NCI-H1930 (cell line): ENCODE measurements at regions not wholly inside any gene's neighbourhood (a gene's known extent, or its start where the extent isn't known, plus 50 kb on each side); places are given as distances from the start of the nearest gene placed in this dataset.

ENCODE experiments used
- DNase-seq, 2 experiments: peaks; one replicate each; lab custom pipeline; 2025; lab: John Stamatoyannopoulos, UW

DNA sequence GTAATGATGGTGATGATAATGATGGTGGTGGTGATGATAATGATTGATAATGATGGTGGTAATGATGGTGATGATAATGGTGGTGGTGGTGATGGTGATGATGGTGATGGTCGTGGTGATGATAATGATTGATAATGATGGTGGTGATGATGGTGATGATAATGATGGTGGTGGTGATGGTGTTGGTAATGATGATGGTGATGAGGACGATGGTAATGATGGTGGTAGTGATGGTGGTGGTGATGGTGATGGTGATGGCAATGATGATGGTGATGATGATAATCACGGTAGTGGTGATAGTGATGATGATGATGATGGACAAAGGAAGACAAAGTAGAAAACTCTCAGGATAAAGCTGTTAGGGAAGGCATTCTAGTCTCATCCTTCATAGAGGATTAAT lies 310.5 kb downstream of the MSX2 start:
- no peak for DNase-seq

DNA sequence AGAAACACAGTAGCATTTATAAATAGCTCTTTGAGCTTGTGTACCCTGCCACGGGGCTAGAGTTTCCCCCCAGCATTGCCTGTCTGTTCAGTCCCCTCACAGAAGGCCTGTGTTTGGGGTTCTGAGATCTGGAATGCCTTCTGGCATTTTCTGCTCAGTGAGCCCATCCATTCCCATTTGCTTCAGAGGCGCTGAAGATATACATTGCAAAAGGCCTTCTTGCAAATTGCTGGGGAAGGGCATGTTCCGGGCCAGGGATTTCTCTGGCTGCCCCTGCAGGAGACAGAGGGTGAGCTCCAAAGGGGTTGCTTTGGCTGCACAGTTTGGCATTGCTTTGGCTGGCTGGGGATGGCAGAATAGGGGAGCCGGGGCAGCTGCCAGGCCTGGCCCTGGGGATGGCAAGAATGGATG lies 308.4 kb downstream of the MSX2 start:
- DNase-seq, result no peak

GRCh38 chr5:175032013-175032412 lies 307.6 kb downstream of the MSX2 start:
- DNase-seq, result no peak

DNA sequence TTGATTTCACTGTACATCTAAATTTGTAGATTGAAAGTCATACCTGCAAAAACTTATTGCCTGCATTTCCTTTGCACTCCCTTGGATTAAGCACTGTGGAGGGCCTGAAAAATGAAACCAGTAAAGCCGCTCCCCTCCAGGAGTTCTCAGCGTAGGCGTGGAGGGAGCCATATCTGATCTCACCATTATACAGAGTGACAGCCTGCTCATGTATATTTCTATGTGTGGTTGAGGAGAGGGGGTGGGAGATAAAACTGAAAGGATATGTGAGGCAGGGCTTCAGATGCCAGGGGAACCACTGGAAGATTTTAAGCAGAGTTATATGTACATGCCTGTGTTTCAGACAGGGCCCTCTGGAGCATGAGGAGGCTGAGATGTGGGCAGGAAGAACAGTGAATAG lies 303.0 kb downstream of the MSX2 start:
- DNase-seq, result no peak

DNA sequence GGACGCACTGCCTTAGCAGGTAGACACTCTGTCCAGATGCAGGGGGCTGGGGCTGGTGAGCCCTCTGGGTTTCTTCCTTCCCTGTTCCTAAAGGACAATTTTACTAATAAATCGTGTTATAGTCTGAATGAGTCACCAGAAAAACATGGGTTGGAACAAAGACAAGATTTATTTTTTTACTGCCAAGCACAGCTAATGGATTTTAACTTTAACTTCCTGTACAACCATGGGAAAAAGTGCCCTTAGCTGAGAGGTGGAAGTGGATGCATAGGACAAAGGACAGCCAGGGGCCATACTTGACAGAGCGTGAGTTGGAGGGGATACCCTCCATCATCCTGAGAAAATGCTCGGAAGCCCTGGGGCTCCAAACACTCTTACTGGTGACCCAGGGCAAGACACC lies 300.7 kb downstream of the MSX2 start:
- DNase-seq, result no peak

DNA sequence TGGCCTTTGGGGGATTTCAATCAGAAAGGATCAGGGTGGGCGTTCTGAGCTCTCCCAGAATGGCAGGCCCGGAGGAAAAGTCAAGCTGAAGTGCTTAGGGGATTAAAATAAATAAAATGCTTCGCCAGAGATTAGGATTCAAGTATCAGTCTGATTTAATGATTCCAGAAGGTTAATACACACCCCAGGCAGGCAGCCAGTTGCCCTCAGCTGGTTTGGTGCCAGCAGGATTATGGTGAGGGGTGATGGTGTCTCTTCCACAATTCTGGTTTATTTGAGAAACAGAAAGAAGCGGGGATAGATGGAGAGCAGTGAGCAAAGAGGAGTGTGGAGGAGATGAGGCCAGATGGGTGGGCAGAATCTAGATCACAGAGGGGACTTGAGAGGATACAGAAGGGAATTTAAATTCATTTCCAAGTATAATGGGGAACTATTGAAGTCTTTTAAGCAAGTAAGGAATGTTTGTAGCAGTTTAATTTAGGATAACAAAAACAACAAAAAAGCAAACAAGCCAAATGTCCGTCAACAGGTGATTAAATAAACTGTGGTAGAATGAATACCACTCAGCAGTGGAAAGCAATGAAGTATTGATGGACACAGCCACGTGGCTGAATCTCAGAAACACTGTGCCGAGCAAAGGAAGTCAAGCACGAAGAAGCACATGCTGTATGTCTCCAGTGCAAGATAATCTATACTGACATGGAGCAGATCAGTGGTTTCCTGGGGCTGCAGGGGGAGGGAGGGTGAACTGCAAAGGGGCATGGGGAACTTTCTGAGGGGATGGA lies 297.7 kb downstream of the MSX2 start:
- no peak for DNase-seq

DNA sequence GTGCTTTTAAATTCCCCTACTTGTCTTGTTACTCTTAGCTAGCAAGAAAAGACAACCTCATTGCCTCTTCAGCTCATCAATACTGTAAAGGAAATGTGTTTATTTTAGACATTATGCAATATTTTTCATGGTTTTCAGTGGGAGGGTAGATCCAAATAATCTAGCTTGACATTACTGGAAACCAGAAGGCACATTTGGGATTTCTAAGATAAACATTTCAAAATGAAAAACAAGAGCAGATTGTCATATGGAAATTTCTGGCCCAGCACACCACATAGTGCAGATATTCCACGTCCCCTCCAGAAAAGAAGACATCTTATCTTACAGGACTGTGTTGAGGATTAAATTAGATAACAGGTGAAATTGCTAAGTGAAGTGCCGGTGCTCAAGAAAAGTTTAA lies 296.9 kb downstream of the MSX2 start:
- DNase-seq, result no peak

GRCh38 chr5:175015028-175015685 lies 290.8 kb downstream of the MSX2 start:
- DNase-seq, result no peak

GRCh38 chr5:175013251-175013650 lies 288.9 kb downstream of the MSX2 start:
- DNase-seq, result no peak

- no peak for DNase-seq
Measured at GRCh38 chr5:175012267-175012666, 287.9 kb downstream of the MSX2 start.

DNA sequence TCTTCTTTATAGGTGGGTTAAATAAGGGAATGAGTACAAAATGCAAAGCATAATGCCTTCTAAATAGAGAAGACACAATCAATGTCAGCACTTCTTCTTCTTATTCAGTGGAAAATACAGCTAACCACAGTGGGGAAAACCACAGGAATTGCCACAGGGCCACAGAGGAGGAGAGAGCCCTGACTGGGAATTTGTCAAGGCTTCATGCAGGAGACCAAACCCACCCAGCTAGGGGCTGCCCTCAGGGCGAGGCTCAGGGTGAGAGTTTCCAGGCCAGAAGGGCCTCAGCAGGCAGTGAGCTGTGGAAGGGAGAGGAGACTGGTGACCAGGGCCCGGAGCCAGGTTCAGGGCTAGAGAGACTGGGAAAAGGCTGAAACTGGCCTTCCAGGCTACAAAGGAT lies 279.1 kb downstream of the MSX2 start:
- no peak for DNase-seq

DNA sequence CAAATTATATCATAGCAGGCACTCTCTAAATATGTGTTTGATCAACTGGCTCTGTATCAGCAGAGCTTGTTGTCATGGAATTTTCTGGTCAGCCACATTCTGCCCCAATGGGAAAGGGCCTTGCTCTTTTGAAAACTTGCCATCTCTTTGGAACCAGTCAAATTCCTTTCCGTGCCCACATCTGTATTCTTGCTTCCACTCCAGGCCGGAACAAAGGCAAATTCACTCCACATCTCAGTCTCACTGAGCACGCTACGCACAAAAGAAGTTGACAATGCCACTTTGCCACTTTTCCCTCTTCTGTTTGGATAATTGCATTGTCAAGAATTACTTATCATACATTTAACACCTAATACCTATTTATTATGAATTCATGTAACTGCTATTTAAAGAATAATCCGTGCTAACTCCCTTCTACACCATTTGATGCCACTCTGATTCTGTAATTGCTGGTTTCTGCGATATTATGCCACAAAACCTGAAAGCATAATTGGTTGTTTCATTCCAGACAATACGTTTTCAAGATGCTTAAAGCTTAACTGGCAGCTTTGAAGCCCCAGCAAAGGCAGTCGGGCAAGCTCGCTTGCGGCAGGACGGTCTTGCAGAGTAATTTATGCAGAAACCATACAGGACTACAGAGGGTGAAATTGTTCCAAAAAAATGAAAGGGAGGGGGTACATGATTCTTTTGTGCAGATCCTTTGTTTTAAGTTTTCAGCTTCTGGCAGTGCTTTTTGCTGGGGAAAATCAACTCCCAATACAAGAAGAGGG lies 277.7 kb downstream of the MSX2 start:
- no peak for DNase-seq

DNA sequence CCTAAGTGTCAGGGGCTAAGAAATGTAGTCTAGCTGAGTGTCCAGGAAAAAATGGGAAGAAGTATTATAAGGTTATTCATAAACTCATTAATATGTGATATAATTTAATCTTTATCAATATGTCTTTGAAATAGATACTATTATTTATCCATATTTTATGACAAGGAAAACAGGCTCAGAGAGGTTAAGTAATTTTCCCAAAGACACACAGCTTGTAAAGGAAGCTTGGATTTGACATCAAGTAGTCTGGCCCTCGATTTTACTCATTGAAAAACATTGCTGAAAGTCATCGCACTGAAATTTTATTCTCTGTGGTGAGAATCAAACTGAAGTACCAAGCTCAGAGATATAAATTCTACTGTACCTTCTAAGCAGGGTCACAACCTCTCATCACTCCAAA lies 276.9 kb downstream of the MSX2 start:
- no peak for DNase-seq

DNA sequence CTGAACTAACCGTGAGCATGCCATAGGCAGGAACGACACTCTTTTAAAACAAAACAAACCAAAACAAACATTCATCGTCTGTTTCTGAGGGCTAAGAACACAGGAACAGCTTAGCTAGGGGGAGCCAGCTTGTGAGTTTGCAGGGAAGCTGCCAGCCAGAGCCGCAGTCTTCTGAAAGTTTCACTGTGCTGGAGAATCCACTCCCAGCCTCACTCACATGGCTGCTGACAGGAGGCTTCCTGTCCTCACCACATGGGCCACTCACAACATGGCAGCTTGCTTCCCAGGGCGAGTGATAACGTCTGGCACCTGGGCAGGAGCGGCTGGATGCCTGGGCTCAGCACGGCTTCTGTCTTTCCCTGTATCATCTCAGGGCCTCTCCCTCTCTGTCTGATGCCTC lies 275.2 kb downstream of the MSX2 start:
- DNase-seq, result no peak

DNA sequence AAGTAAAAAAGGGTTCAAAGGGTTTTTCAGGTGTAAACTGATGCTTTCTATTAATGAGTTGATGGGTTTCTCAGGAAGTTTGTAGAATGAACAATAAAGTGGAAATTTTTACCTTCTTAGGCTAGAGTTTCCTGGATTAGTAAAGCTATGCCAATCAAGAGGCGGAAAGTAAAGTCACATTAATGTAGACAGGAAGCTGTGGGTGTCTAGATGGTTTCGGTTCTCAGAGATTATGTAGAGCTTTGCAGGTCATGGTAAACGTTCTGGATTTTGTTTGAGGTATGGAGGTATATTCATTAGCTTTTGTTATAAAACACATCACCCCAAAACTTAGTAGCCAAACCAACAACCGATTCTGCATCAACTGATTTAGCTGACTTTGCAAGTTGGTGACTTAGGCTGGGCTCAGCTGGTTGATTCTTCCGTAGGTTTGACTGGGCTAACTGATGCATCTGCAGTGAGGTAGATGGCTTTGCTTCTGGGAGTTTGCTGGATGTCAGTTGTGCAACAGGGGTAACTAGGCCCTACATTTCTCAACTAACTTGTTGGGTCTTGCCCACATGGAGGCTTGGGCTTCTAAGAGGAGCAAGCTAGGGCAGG lies 273.8 kb downstream of the MSX2 start:
- no peak for DNase-seq

DNA sequence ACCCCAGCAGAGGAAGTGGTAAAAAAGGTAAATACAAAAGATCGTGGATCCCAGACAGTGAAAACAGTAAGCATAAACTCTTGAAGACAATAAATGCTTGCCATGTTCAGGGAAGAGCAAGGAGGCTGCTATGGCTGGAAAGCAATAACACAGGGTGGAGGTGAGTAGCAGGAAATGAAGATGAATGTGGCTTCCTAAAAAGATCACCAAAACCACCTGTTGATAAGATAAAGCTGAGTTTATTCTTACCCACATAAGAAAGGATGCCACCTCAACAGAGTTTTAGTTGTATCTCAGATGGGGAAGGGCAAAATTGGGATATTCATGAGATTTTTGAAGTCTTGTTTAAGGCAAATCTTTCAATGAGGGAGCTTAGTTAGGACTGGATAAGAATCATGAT lies 273.3 kb downstream of the MSX2 start:
- DNase-seq, result no peak

DNA sequence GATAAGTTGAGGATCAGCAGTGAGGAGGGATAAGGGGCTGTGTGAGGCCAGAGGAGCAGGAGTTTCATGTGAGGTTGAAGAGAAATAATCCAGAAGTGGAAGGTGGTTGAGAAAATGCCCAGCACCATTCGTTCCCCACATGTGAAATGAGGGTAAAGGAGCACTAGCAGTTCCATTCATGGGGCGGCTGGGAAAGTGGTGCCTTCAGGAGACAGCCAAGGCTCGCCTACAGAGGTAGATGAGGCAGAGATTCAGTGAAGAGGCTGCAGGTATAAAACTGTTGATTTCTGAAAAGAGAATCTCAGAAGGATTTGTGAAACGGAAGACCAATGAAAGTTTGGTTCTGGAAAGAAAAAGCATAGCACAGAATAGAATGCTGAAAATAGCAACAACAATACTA lies 272.6 kb downstream of the MSX2 start:
- no peak for DNase-seq

DNA sequence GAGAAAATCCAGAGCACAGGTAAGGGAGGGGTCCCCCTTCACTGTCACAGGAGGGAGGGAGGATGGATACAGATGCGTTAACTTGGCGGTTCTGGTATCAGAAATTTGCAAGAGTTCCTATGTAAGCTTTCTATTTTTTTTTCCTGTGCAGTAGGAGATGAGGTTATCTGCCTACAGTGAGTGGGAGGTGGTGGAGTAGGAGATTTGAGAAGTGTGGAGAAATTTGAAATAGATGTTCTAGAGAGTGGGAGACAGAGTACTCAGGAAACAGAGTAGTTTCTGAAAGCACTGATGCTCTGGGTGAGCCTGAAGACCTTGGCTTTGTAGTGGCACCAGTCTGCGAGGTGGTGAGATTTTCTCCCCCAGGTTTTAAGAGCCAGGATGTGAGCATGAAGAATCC lies 271.4 kb downstream of the MSX2 start:
- no peak for DNase-seq

GRCh38 chr5:174991847-174992246 lies 267.5 kb downstream of the MSX2 start:
- DNase-seq, result no peak

DNA sequence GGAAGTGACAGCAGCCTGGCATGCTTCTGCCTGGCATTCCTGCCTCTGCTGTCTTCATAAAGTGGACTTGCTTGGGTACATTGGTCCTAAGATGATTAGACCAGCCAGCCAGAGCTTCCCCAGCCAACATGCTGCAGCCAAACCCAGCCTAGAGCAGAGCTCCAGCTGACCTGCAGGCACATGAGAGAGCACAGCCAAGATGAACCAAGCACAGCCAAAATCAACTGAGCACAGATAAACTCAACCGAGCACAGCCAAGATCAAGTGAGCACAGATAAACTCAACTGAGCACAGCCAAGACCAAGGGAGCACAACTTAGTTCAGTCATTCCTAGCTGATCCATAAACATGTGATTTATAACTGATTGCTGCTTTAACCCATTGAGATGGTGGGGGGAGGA lies 266.5 kb downstream of the MSX2 start:
- no peak for DNase-seq

DNA sequence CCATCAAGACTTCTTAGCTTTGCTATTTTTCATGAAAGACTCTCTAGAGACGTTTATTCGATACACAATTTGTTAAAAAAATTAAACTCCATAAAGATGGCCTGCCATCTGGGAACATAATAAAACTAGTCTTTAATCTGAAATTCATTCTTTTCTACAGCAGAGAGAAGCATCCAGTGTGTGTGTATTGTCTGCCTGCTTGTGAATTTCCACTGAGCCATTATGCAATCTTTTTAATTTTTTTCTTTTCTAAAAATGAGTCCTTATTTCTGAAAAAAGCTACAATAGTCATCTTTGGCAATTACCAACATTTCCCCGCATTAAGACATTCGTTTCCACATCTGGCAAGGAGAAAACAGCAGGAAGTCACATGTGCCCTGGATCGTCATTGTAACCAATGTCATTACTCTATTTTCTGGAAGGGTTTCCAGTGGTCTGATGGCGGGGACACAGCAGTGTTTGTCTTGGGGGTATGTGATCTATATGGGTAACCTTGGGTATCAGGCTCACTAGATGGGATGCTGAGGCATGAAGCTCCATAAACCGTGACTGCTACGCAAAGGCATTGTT lies 263.1 kb downstream of the MSX2 start:
- DNase-seq, result no peak

GRCh38 chr5:174984863-174985262 lies 260.5 kb downstream of the MSX2 start:
- no peak for DNase-seq
